DOHH2 (cell line): ENCODE measurements at regions not wholly inside any gene's neighbourhood (a gene's known extent, or its start where the extent isn't known, plus 50 kb on each side); places are given as distances from the start of the nearest gene placed in this dataset.

Experiments
- H3F3A ChIP-seq: fragments of 200-600 bp; sonication (generic), shearing (Covaris generic); 2 replicates; pipeline ENCODE4 v1.6.0; 2016; ENCODE audit warnings: antibody characterized with exemption, mild to moderate bottlenecking; ENCODE audit not compliant: control insufficient read depth, insufficient read depth
- H3K27ac ChIP-seq: fragments of 200-600 bp; sonication (generic); 2 replicates; pipeline ENCODE4 v1.5.1; 2014; ENCODE audit warnings: low read depth, mild to moderate bottlenecking, low read length, moderate library complexity
- H3K27me3 ChIP-seq: fragments of 200-600 bp; sonication (generic); 2 replicates; pipeline ENCODE4 v1.6.1; 2014; ENCODE audit warnings: mild to moderate bottlenecking, low read length, mixed read lengths; ENCODE audit not compliant: control insufficient read depth
- H3K36me3 ChIP-seq: fragments of 200-600 bp; sonication (generic); 2 replicates; pipeline ENCODE4 v1.6.1; 2014; ENCODE audit warnings: mild to moderate bottlenecking, low read length, moderate library complexity, mixed read lengths; ENCODE audit not compliant: control insufficient read depth
- H3K4me1 ChIP-seq: fragments of 200-600 bp; sonication (generic); 2 replicates; pipeline ENCODE4 v1.6.1; 2014; ENCODE audit warnings: mild to moderate bottlenecking, low read length, mixed read lengths; ENCODE audit not compliant: control insufficient read depth
- H3K4me2 ChIP-seq: fragments of 200-600 bp; sonication (generic); 2 replicates; pipeline ENCODE4 v1.6.0; 2014; ENCODE audit warnings: mild to moderate bottlenecking, low read length, moderate library complexity
- H3K4me3 ChIP-seq: fragments of 200-600 bp; sonication (generic); 2 replicates; pipeline ENCODE4 v1.5.1; 2014; ENCODE audit warnings: mild to moderate bottlenecking, low read length, mixed read lengths
- H3K79me2 ChIP-seq: fragments of 200-600 bp; sonication (generic); 2 replicates; pipeline ENCODE4 v1.6.1; 2014; ENCODE audit warnings: mild to moderate bottlenecking, low read length, mixed read lengths; ENCODE audit not compliant: control insufficient read depth
- H3K9me2 ChIP-seq: fragments of 200-600 bp; sonication (generic); replicated peaks from 2 replicates; pipeline ENCODE4 v1.6.1; 2014; ENCODE audit warnings: mild to moderate bottlenecking, low read length, mixed read lengths; ENCODE audit not compliant: control insufficient read depth
- H3K9me3 ChIP-seq: fragments of 200-600 bp; sonication (generic); 2 replicates; pipeline ENCODE4 v1.6.1; 2014; ENCODE audit warnings: antibody characterized with exemption, low read length, mixed read lengths; ENCODE audit not compliant: control insufficient read depth, insufficient read depth
- H4K20me1 ChIP-seq: fragments of 200-600 bp; sonication (generic); 2 replicates; pipeline ENCODE4 v1.6.0; 2014; ENCODE audit warnings: low read depth, mild to moderate bottlenecking, antibody characterized with exemption, low read length, moderate library complexity; ENCODE audit not compliant: control insufficient read depth, insufficient read depth
- EZH2phosphoT487 ChIP-seq: fragments of 200-600 bp; sonication (generic); IDR thresholded peaks from 2 replicates; pipeline ENCODE4 v1.6.1; 2017; ENCODE audit warnings: borderline replicate concordance, mild to moderate bottlenecking, antibody characterized with exemption, low read length, moderate library complexity, mixed read lengths
- TF ChIP-seq, protein P1 (sequence below): fragments of 200-600 bp; sonication (generic); IDR thresholded peaks from one replicate; pipeline ENCODE4 v1.5.1; 2014; ENCODE audit warnings: antibody characterized with exemption, mild to moderate bottlenecking, low read depth, low read length; ENCODE audit not compliant: poor library complexity, severe bottlenecking

DNA sequence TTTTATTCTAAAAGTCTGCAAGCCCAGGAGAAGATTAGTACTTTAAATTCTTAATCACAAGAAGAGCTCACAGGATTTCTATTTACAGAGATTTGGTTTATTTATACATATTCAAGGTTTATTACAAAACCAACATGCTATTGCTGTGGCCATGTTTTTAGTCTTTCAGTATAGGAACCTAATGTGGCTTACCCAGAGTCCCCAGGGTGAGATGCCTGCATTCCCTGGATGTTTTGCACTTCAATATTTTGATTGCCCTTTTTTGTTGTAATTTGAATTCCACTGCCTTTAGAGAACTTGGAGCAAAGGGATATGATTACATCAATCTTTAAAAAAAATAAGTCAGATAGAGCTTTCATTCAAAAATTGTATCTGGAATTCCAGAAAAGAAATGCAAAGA, 146.0 kb upstream of the FRMPD4 start:
- H3K4me2 ChIP-seq, result no peak overlapping the region
- no peaks in the 10 kb centered on the region for H3K4me1 ChIP-seq
- no peaks in the 10 kb centered on the region for H3K27me3 ChIP-seq
- H4K20me1 ChIP-seq, result no peaks in the 10 kb centered on the region
- no peak overlapping the region for H3K27ac ChIP-seq
- no peak overlapping the region for H3K4me3 ChIP-seq
- no peaks in the 10 kb centered on the region for H3K79me2 ChIP-seq
- H3K9me3 ChIP-seq, result no peaks in the 10 kb centered on the region
- no peaks in the 10 kb centered on the region for H3K36me3 ChIP-seq
- TF ChIP-seq, protein P1, sequence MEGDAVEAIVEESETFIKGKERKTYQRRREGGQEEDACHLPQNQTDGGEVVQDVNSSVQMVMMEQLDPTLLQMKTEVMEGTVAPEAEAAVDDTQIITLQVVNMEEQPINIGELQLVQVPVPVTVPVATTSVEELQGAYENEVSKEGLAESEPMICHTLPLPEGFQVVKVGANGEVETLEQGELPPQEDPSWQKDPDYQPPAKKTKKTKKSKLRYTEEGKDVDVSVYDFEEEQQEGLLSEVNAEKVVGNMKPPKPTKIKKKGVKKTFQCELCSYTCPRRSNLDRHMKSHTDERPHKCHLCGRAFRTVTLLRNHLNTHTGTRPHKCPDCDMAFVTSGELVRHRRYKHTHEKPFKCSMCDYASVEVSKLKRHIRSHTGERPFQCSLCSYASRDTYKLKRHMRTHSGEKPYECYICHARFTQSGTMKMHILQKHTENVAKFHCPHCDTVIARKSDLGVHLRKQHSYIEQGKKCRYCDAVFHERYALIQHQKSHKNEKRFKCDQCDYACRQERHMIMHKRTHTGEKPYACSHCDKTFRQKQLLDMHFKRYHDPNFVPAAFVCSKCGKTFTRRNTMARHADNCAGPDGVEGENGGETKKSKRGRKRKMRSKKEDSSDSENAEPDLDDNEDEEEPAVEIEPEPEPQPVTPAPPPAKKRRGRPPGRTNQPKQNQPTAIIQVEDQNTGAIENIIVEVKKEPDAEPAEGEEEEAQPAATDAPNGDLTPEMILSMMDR, result no peak
- no peaks in the 10 kb centered on the region for H3K9me2 ChIP-seq
- no peaks in the 10 kb centered on the region for H3F3A ChIP-seq

DNA sequence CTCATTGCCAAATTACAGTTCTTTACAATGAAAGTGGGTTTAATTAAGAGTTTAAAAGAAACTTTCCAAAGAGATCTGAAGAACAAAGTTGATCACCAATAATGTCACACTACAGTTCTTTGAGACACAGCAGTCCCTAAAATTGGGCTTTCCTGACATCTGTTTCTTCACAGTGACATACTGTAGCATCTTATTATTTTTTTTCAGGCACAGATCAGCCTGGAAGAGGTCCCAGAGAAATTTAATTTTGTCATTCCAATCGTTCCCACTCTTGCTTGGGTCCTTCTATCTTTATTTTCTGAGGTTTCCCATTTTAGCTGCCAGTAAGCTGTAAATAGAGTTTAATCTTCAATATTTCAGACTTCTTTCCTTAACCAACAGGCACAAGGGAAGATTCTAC, 143.1 kb upstream of the FRMPD4 start:
- Histone ChIP-seq H3K79me2 (no peaks in the 10 kb centered on the region), H3K4me3 (no peak overlapping the region), H3K9me3 (no peaks in the 10 kb centered on the region), H3K27ac (no peak overlapping the region), H3K4me2 (no peak overlapping the region), H3K4me1 (no peaks in the 10 kb centered on the region), H4K20me1 (no peaks in the 10 kb centered on the region), H3K36me3 (no peaks in the 10 kb centered on the region), H3K27me3 (no peaks in the 10 kb centered on the region), H3F3A (no peaks in the 10 kb centered on the region), H3K9me2 (no peaks in the 10 kb centered on the region)
- TF ChIP-seq, protein P1, result no peak
- no peak for TF ChIP-seq EZH2phosphoT487

DNA sequence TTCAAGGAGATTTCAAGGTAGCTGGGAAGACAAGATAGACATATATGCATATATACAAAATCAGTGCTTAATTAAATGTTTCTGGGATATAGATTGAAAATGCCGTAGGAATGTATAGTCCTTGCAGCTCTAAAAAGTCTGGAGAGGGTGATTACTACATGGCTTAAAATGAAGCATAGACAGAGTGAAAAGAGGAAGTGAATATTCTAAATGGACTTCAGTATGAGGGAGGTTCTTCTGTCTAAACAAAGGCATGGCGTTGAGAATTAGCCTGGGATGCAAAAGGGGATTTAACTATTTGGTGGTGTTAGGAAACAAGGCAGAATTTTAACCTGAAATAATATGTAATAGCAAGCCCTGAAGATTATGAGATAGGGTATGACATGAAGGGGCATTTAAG, 141.5 kb upstream of the FRMPD4 start:
- Histone ChIP-seq H3K9me2 (no peaks in the 10 kb centered on the region), H3K27ac (no peak overlapping the region), H3K36me3 (no peaks in the 10 kb centered on the region), H3K4me2 (no peak overlapping the region), H3K4me3 (no peak overlapping the region), H4K20me1 (no peaks in the 10 kb centered on the region), H3K27me3 (no peaks in the 10 kb centered on the region), H3K4me1 (no peaks in the 10 kb centered on the region), H3K79me2 (no peaks in the 10 kb centered on the region), H3F3A (no peaks in the 10 kb centered on the region), H3K9me3 (no peaks in the 10 kb centered on the region)
- TF ChIP-seq, protein P1, result no peak
- no peak for TF ChIP-seq EZH2phosphoT487

DNA sequence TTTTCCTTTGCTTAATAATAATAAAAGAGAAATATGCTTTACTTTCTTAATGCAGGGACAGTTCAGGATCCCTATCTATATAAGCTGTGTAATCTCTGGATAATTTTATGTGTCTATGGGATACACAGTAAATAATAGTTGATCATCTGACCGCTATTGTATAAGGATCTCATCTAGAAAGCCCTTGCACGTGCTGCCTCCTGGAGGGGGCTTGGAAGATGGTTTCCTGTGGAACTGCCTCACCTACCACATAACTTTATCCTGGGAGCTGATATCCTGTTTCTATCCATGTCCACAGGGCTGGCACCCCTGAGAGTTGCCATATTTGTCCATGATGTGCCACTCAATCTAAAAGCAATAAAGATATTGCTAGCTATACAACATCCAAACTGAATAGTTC, 139.3 kb upstream of the FRMPD4 start:
- Histone ChIP-seq H3K36me3 (no peaks in the 10 kb centered on the region), H3K27me3 (no peaks in the 10 kb centered on the region), H3F3A (no peaks in the 10 kb centered on the region), H3K27ac (no peak overlapping the region), H4K20me1 (no peaks in the 10 kb centered on the region), H3K9me3 (no peaks in the 10 kb centered on the region), H3K79me2 (no peaks in the 10 kb centered on the region), H3K4me2 (no peak overlapping the region), H3K9me2 (no peaks in the 10 kb centered on the region), H3K4me1 (no peaks in the 10 kb centered on the region), H3K4me3 (no peak overlapping the region)
- TF ChIP-seq, protein P1, result no peak
- TF ChIP-seq EZH2phosphoT487, result no peak
